SK-N-MC (cell line): ENCODE measurements at regions not wholly inside any gene's neighbourhood (a gene's known extent, or its start where the extent isn't known, plus 50 kb on each side); places are given as distances from the start of the nearest gene placed in this dataset.
A peak's percentile ranks its signal among the peaks of the same experiment; 100 is the strongest.

Source experiments
- DNase-seq: peaks from one replicate; pipeline ENCODE4 v3.0.0-alpha.2; 2011; ENCODE audit warnings: low read depth, low spot score
- H3K27ac ChIP-seq: fragments of 200-600 bp; sonication (generic); 2 replicates; pipeline ENCODE4 v1.5.1; 2016; ENCODE audit warnings: mixed run types
- H3K36me3 ChIP-seq: fragments of 200-600 bp; sonication (generic); 2 replicates; pipeline ENCODE4 v1.6.1; 2017; ENCODE audit warnings: antibody characterized with exemption, low read length, mixed read lengths; ENCODE audit not compliant: insufficient read depth
- H3K4me3 ChIP-seq: fragments of 200-600 bp; sonication (generic); 2 replicates; pipeline ENCODE4 v1.5.1; 2016
- H3K9ac ChIP-seq: fragments of 200-600 bp; sonication (generic); 2 replicates; pipeline ENCODE4 v1.8.0; 2017; ENCODE audit warnings: mixed run types, mixed read lengths; ENCODE audit not compliant: insufficient read length
- H3K9me3 ChIP-seq: fragments of 200-600 bp; sonication (generic); 2 replicates; pipeline ENCODE4 v1.6.1; 2017; ENCODE audit warnings: low read depth, mild to moderate bottlenecking, antibody characterized with exemption, low read length, moderate library complexity, mixed read lengths
- EZH2 ChIP-seq: fragments of 200-600 bp; sonication (generic); IDR thresholded peaks from one replicate; pipeline ENCODE4 v1.6.1; 2017; ENCODE audit warnings: antibody characterized with exemption
- FOXP2 ChIP-seq: optimal IDR thresholded peaks from 2 replicates; pipeline ENCODE3; 2011; ENCODE audit warnings: mild to moderate bottlenecking, moderate library complexity; ENCODE audit not compliant: insufficient read depth; ENCODE audit errors: extremely low read length, control extremely low read depth
- POLR2AphosphoS5 ChIP-seq: IDR thresholded peaks from 2 replicates; pipeline ENCODE4 v1.6.1; 2012; ENCODE audit warnings: mild to moderate bottlenecking, low read depth, low read length, borderline replicate concordance

DNA sequence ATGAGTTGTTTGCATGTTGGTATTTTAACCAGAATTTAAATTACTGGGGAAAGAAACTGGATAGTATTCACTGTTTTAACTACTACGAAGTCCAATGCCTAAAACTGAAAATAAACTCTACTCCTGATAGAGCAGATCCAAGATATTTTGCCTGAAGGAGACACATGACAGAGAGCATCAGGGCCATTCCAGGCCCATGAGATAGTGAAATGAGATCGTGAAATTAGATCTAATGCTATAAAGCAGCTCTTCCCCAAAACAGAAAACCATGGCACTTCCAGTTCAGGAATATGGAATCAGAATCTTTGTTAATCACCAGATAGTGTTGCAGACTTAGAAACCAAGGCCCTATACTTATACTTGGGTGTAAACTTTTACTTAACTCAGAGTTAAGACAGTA, 124.3 kb upstream of the CACNA2D1 start:
- H3K4me3 ChIP-seq: no peak overlapping the region
- H3K27ac ChIP-seq: no peak overlapping the region
- H3K9ac ChIP-seq: no peak overlapping the region
- no peaks in the 10 kb centered on the region for H3K9me3 ChIP-seq
- DNase-seq: no peak
- TF ChIP-seq EZH2 (no peak), FOXP2 (no peak), POLR2AphosphoS5 (no peak)
- no peaks in the 10 kb centered on the region for H3K36me3 ChIP-seq

DNA sequence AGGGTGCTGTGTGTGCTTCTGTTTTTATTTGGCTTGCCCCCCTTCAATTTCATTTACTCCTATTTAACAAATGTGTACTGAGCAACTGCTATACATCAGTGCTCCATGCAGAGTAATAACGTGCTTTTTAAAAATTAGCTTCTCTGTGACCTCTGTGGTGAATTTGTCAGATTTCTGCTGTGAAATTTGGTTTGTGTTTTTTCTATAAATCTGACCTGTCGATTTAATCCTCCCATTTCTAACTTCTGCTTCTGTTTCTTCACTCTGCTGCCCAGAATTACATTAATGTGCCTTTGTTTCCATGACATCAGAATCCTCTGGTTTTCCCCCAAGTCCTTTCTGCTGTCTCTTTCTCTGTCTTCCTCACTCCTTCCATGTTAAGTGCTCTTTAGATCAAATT, 123.8 kb upstream of the CACNA2D1 start:
- H3K4me3 ChIP-seq: no peak overlapping the region
- no peak for DNase-seq
- TF ChIP-seq EZH2 (no peak), POLR2AphosphoS5 (no peak), FOXP2 (no peak)
- no peaks in the 10 kb centered on the region for H3K9me3 ChIP-seq
- H3K36me3 ChIP-seq: no peaks in the 10 kb centered on the region
- H3K27ac ChIP-seq: no peak overlapping the region
- no peak overlapping the region for H3K9ac ChIP-seq

DNA sequence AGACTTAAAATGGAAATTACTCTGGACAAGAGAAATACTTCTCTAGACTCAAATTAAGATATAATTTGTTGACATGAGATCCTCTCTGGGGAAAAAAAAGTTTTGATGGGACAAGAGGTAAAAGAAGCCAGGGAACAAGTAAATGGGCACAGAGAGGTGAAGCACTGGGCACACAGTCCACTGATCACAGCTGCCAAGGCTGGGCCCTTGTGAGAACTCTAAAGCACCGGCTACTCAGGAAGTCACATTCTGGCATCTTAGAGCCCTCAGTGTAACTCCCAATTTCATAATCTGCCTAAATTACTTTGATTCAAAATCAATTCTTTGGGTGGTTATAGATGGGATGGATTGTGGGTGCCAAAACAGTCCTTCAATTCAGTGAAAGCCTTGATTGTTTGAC, 123.2 kb upstream of the CACNA2D1 start:
- no peak overlapping the region for H3K9ac ChIP-seq
- no peaks in the 10 kb centered on the region for H3K9me3 ChIP-seq
- H3K4me3 ChIP-seq: no peak overlapping the region
- DNase-seq: no peak
- no peak overlapping the region for H3K27ac ChIP-seq
- no peaks in the 10 kb centered on the region for H3K36me3 ChIP-seq
- no peak for TF ChIP-seq FOXP2
- no peak for TF ChIP-seq EZH2
- no peak for TF ChIP-seq POLR2AphosphoS5

DNA sequence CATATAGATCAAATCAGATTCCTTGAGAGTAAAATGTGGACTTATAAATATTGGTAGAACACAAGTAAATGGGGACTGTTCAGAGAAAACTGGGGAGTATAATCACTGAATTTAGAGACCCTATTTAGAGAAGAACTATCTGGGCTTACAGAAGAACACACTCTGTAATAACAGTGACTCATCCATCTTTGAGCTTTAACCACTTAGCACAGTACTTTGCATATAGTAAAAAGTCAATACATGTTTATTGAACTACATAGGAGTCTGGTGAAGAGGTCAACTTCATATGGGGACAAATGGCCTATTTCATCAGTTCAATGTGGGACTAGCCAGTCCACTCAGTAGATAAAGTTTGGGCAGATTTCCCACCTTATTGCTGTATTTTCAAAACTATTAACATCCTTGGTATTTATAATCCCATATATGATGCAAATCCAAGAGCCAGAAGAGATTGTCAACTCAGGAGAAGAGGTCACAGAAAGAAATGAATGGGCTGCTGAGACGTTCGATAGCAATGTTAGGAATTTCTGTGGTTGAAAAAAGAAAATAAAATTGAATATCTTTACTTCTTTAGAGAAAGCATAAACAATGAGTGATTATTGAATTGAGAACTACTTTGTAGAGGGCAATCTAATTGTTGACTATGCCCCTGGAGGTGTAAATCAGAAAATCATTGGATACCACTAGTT, 119.3 kb upstream of the CACNA2D1 start:
- TF ChIP-seq EZH2 (no peak), FOXP2 (no peak), POLR2AphosphoS5 (no peak)
- Histone ChIP-seq H3K9me3 (no peaks in the 10 kb centered on the region), H3K36me3 (no peaks in the 10 kb centered on the region), H3K4me3 (no peak overlapping the region), H3K9ac (no peak overlapping the region), H3K27ac (no peak overlapping the region)
- no peak for DNase-seq

GRCh38 chr7:82559193-82559805, 115.7 kb upstream of the CACNA2D1 start:
- TF ChIP-seq POLR2AphosphoS5: no peak
- TF ChIP-seq EZH2: no peak
- TF ChIP-seq FOXP2: no peak
- 0 out of 2 replicates have a peak overlapping the region, but pooled peaks have one; percentile 27 for H3K4me3 ChIP-seq
- no peak overlapping the region for H3K9ac ChIP-seq
- H3K36me3 ChIP-seq: no peaks in the 10 kb centered on the region
- no peak overlapping the region for H3K27ac ChIP-seq
- no peak for DNase-seq
- H3K9me3 ChIP-seq: 0 out of 2 replicates have a peak, but pooled peaks cover 6% of the 10 kb centered on the region

GRCh38 chr7:82549616-82550285, 106.2 kb upstream of the CACNA2D1 start:
- H3K9ac ChIP-seq: no peak overlapping the region
- H3K4me3 ChIP-seq: no peak overlapping the region
- no peak overlapping the region for H3K27ac ChIP-seq
- H3K36me3 ChIP-seq: no peaks in the 10 kb centered on the region
- TF ChIP-seq FOXP2: no peak
- TF ChIP-seq EZH2: no peak
- no peak for TF ChIP-seq POLR2AphosphoS5
- H3K9me3 ChIP-seq: no peaks in the 10 kb centered on the region
- no peak for DNase-seq

DNA sequence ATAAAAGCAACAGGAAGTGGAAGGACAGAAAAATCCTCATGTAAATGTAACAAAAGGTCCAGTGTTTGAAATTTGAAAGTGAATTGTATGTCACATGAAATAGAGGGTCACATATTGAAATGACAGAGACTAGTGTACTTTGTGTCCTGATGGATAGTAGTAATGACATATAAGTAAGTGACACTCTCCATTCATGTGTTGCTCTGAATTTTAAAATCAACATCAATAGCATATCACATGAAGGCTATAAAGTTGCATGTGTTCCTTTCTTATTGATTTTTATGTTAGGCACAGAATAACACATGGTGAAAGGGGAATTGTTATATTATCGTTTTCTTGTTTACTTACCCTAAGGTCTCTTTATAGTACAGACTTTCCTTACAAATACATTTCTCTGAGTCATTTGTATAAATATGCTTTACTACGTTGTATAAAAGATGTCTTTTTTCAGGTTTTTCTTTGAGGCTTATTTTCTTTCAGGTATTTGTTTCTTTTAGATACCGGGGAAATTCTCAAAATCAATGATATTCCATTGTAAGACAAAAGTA, 104.6 kb upstream of the CACNA2D1 start:
- H3K4me3 ChIP-seq: no peak overlapping the region
- TF ChIP-seq FOXP2 (no peak), EZH2 (no peak), POLR2AphosphoS5 (no peak)
- no peak overlapping the region for H3K9ac ChIP-seq
- H3K9me3 ChIP-seq: no peaks in the 10 kb centered on the region
- DNase-seq: no peak
- no peak overlapping the region for H3K27ac ChIP-seq
- H3K36me3 ChIP-seq: no peaks in the 10 kb centered on the region

- Histone ChIP-seq H3K4me3 (no peak overlapping the region), H3K36me3 (no peaks in the 10 kb centered on the region), H3K9ac (no peak overlapping the region), H3K9me3 (no peaks in the 10 kb centered on the region), H3K27ac (no peak overlapping the region)
- peak; percentile 23; the same call in 1 of the 2 replicates for TF ChIP-seq POLR2AphosphoS5
- no peak for TF ChIP-seq FOXP2
- no peak for TF ChIP-seq EZH2
- no peak for DNase-seq
Measured at GRCh38 chr7:82542665-82543064, 99.1 kb upstream of the CACNA2D1 start.
